ENCODE measurements at regions not wholly inside any gene's neighbourhood (a gene's known extent, or its start where the extent isn't known, plus 50 kb on each side); places are given as distances from the start of the nearest gene placed in this dataset.

DNA sequence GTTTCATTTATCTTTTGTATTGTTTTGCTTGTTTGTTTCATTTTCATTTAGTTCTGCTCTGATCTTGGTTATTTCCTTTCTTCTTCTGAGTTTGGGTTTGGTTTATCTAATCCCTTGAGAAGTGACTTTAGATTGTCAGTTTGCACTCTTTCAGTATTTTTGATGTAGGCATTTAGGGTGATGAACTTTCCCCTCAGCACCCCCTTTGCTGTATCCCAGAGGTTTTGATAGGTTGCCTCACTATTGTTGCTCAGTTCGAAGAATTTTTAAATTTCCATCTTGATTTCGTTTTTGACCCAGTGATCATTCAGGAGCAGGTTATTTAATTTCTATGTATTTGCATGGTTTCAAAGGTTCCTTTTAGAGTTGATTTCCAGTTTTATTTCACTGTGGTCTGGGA, 119.6 kb upstream of the SSTR4 start:
- TF ChIP-seq, protein P1, sequence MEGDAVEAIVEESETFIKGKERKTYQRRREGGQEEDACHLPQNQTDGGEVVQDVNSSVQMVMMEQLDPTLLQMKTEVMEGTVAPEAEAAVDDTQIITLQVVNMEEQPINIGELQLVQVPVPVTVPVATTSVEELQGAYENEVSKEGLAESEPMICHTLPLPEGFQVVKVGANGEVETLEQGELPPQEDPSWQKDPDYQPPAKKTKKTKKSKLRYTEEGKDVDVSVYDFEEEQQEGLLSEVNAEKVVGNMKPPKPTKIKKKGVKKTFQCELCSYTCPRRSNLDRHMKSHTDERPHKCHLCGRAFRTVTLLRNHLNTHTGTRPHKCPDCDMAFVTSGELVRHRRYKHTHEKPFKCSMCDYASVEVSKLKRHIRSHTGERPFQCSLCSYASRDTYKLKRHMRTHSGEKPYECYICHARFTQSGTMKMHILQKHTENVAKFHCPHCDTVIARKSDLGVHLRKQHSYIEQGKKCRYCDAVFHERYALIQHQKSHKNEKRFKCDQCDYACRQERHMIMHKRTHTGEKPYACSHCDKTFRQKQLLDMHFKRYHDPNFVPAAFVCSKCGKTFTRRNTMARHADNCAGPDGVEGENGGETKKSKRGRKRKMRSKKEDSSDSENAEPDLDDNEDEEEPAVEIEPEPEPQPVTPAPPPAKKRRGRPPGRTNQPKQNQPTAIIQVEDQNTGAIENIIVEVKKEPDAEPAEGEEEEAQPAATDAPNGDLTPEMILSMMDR (IDR thresholded peaks at IDR 0.05; ENCODE audit: low read depth, low read length) = no peak
- TF ChIP-seq EZH2phosphoT487 (IDR thresholded peaks at IDR 0.05; ENCODE audit: low read depth) = no peak

All from OCI-LY3 (cell line).